A549 (cell line): ENCODE measurements at regions not wholly inside any gene's neighbourhood (a gene's known extent, or its start where the extent isn't known, plus 50 kb on each side); places are given as distances from the start of the nearest gene placed in this dataset.

ENCODE experiments used
- ATAC-seq, 2 experiments: fragments of 200-7000 bp in 1 of 2; fragments of >200 bp in 1 of 2; cut with Nextera tagmentation in 1 of 2; cut with Tn5 transposase in 1 of 2; 3 replicates each; pipeline versions ENCODE4 v1.8.0 to v1.9.1; 2018 to 2020; ENCODE audit warnings: mild to moderate bottlenecking in 1 of 2, moderate library complexity in 1 of 2
- CTCF ChIA-PET: fragments of 300-600 bp; sonication (Branson Sonifier 250); formaldehyde crosslinking; extraction: SDS; loops from one replicate; lab custom pipeline; 2021; ENCODE audit warnings: antibody characterized with exemption, inconsistent platforms; lab: Yijun Ruan, JAX
- POLR2A ChIA-PET: fragments of 350-600 bp; formaldehyde crosslinking; extraction: SDS; loops from one replicate; lab custom pipeline; 2021; ENCODE audit warnings: antibody characterized with exemption, inconsistent platforms; lab: Yijun Ruan, JAX
- DNase-seq, 2 experiments: peaks; one replicate each; pipeline versions ENCODE4 v3.0.0 to v3.0.0-alpha.2; 2011 to 2016; ENCODE audit warnings: low read depth in 1 of 2, low spot score in 1 of 2
- FAIRE-seq: peaks from 2 replicates; lab custom pipeline; 2011; peaks lifted over from hg19 to GRCh38; lab: Jason Lieb, UNC
- H3K27ac ChIP-seq, 2 experiments: fragments of >200 bp; sonication (Bioruptor Twin); formaldehyde crosslinking; 3 replicates each; pipeline ENCODE4 v1.5.1; 2016 to 2017
- H3K4me1 ChIP-seq: fragments of >200 bp; sonication (Bioruptor Twin); formaldehyde crosslinking; 3 replicates; pipeline ENCODE4 v1.6.1; 2016
- H3K4me2 ChIP-seq: fragments of >200 bp; sonication (Bioruptor Twin); formaldehyde crosslinking; 3 replicates; pipeline ENCODE4 v1.6.1; 2016
- H3K4me3 ChIP-seq: fragments of >200 bp; sonication (Bioruptor Twin); formaldehyde crosslinking; 3 replicates; pipeline ENCODE4 v1.5.1; 2016
- H3K9me3 ChIP-seq: fragments of >200 bp; sonication (Bioruptor Twin); formaldehyde crosslinking; 3 replicates; pipeline ENCODE4 v1.6.1; 2016
- ATOH8 ChIP-seq: fragments of 250-450 bp; sonication (Bioruptor Pico); IDR thresholded peaks from 2 replicates; pipeline ENCODE4 v1.5.0; 2020; ENCODE audit warnings: low read depth, mild to moderate bottlenecking, moderate library complexity
- BCL3 ChIP-seq: fragments of >200 bp; sonication (Bioruptor Twin); formaldehyde crosslinking; IDR thresholded peaks from 3 replicates; pipeline ENCODE4 v1.6.1; 2016
- CBX2 ChIP-seq: fragments of 200-600 bp; sonication (generic); IDR thresholded peaks from 2 replicates; pipeline ENCODE4 v1.6.1; 2016; ENCODE audit warnings: low read depth, mild to moderate bottlenecking, borderline replicate concordance
- CBX8 ChIP-seq: fragments of 200-600 bp; sonication (generic); IDR thresholded peaks from 2 replicates; pipeline ENCODE4 v1.6.1; 2016
- CHD2 ChIP-seq: fragments of 150-350 bp; IDR thresholded peaks from 2 replicates; pipeline ENCODE4 v1.6.1; 2014; ENCODE audit warnings: low read length; ENCODE audit not compliant: partially characterized antibody
- CTCF ChIP-seq: fragments of >200 bp; sonication (Bioruptor Twin); formaldehyde crosslinking; IDR thresholded peaks from 3 replicates; pipeline ENCODE4 v1.5.1; 2016
- EHF ChIP-seq: fragments of 250-450 bp; sonication (Bioruptor Pico); IDR thresholded peaks from 2 replicates; pipeline ENCODE4 v1.5.0; 2020; ENCODE audit warnings: mild to moderate bottlenecking
- EHMT2 ChIP-seq: fragments of 200-600 bp; sonication (generic); IDR thresholded peaks from 2 replicates; pipeline ENCODE4 v1.6.1; 2016; ENCODE audit warnings: antibody characterized with exemption, low read depth, mild to moderate bottlenecking, moderate library complexity
- ELK1 ChIP-seq: fragments of 150-350 bp; IDR thresholded peaks from 2 replicates; pipeline ENCODE4 v1.6.1; 2014; ENCODE audit warnings: low read depth, mild to moderate bottlenecking, low read length
- EP300 ChIP-seq, 2 experiments: fragments of >200 bp; sonication (Bioruptor Twin); formaldehyde crosslinking; IDR thresholded peaks; 2 replicates in 1 of 2; 3 replicates in 1 of 2; pipeline ENCODE4 v1.6.1; 2016 to 2017
- FOSB ChIP-seq: fragments of 250-450 bp; sonication (Bioruptor Pico); IDR thresholded peaks from 2 replicates; pipeline ENCODE4 v1.5.0; 2020; ENCODE audit warnings: mild to moderate bottlenecking, moderate library complexity
- FOXS1 ChIP-seq: fragments of 250-450 bp; sonication (Bioruptor Pico); IDR thresholded peaks from 2 replicates; pipeline ENCODE4 v1.5.0; 2020; ENCODE audit warnings: mild to moderate bottlenecking, moderate library complexity
- HES2 ChIP-seq: fragments of >200 bp; sonication (Bioruptor Twin); formaldehyde crosslinking; IDR thresholded peaks from 2 replicates; pipeline ENCODE4 v1.6.1; 2016
- HMGXB4 ChIP-seq: fragments of 250-450 bp; sonication (Bioruptor Pico); IDR thresholded peaks from 2 replicates; pipeline ENCODE4 v1.5.0; 2021; ENCODE audit warnings: mild to moderate bottlenecking, moderate library complexity, borderline replicate concordance
- JUNB ChIP-seq: fragments of >200 bp; sonication (Bioruptor Twin); formaldehyde crosslinking; IDR thresholded peaks from 2 replicates; pipeline ENCODE4 v1.6.1; 2016
- KDM5A ChIP-seq: fragments of 200-600 bp; sonication (generic); IDR thresholded peaks from 2 replicates; pipeline ENCODE4 v1.6.1; 2016; ENCODE audit warnings: antibody characterized with exemption, mild to moderate bottlenecking
- MAX ChIP-seq: IDR thresholded peaks from 2 replicates; pipeline ENCODE4 v1.6.1; 2012
- NPAS2 ChIP-seq: fragments of 250-450 bp; sonication (Bioruptor Pico); IDR thresholded peaks from 2 replicates; pipeline ENCODE4 v1.8.0; 2022; ENCODE audit warnings: mild to moderate bottlenecking, moderate library complexity, borderline replicate concordance
- POLR2A ChIP-seq: IDR thresholded peaks from 2 replicates; pipeline ENCODE4 v1.6.1; 2012; ENCODE audit warnings: mild to moderate bottlenecking, low read length
- TP53 ChIP-seq: fragments of 250-450 bp; sonication (Bioruptor Pico); IDR thresholded peaks from 2 replicates; pipeline ENCODE4 v1.5.0; 2021; ENCODE audit warnings: mild to moderate bottlenecking, moderate library complexity
- ZNF302 ChIP-seq: fragments of 250-450 bp; sonication (Bioruptor Pico); IDR thresholded peaks from 2 replicates; pipeline ENCODE4 v1.9.0; 2021; ENCODE audit warnings: inconsistent platforms, mild to moderate bottlenecking, moderate library complexity
- WGBS: methylation state at CpG from one replicate; pipeline ENCODE4 v1.1.6; 2017; ENCODE audit errors: missing lambda C conversion rate; 5-methylcytosine and 5-hydroxymethylcytosine counted together

- TF ChIP-seq HES2, result no peak
- H3K27ac ChIP-seq, result no peak overlapping the region
- CTCF ChIA-PET, result interaction anchor here (0.8 to 1.8 kb wide), 4 partner anchors 10 to 127 kb away, joined by 3 to 5 read pairs (median 3); no protein-coding TSS in a partner anchor
- WGBS, result 60% methylated on average over 8 of the region's 8 CpGs
- ATAC-seq (no peak), FAIRE-seq (no peak), DNase-seq (no peak)
- no peak overlapping the region for H3K4me3 ChIP-seq
- no peak overlapping the region for H3K4me2 ChIP-seq
- POLR2A ChIA-PET, result no interaction called here
- H3K9me3 ChIP-seq, result no peaks in the 10 kb centered on the region
- H3K4me1 ChIP-seq, result no peaks in the 10 kb centered on the region
Observed at GRCh38 chr5:168092209-168093185, 198.9 kb upstream of the WWC1 start.

GRCh38 chr5:168093200-168093910 lies 198.1 kb upstream of the WWC1 start:
- FAIRE-seq (no peak), DNase-seq (no peak), ATAC-seq (no peak)
- peaks cover 5% of the 10 kb centered on the region; the same call in 1 of the 3 replicates for H3K4me1 ChIP-seq
- no peak overlapping the region for H3K4me3 ChIP-seq
- H3K27ac ChIP-seq, result no peak overlapping the region
- no peak for TF ChIP-seq BCL3
- no peak for TF ChIP-seq EP300 (IDR thresholded peaks at IDR 0.05)
- TF ChIP-seq CBX8, result no peak
- TF ChIP-seq ATOH8 (CRISPR knock-in tag), result no peak
- no peak for TF ChIP-seq EHMT2
- no peak for TF ChIP-seq POLR2A
- no peak for TF ChIP-seq FOXS1 (CRISPR knock-in tag)
- TF ChIP-seq CHD2, result no peak
- TF ChIP-seq ELK1, result no peak
- no peak for TF ChIP-seq TP53 (CRISPR knock-in tag)
- no peak for TF ChIP-seq MAX
- TF ChIP-seq EHF (CRISPR knock-in tag), result no peak
- TF ChIP-seq ZNF302 (CRISPR knock-in tag), result no peak
- TF ChIP-seq KDM5A, result no peak
- no peaks in the 10 kb centered on the region for H3K9me3 ChIP-seq
- 39% methylated on average over 5 of the region's 5 CpGs for WGBS
- CTCF ChIA-PET, result interaction anchor here (1.0 to 1.9 kb wide), 4 partner anchors 15 to 126 kb away, joined by 3 to 8 read pairs (median 5); no protein-coding TSS in a partner anchor
- POLR2A ChIA-PET, result no interaction called here
- no peak overlapping the region for H3K4me2 ChIP-seq

- WGBS, result 0% methylated on average over 1 of the region's 1 CpG
- FAIRE-seq (no peak), DNase-seq (no peak), ATAC-seq (no peak)
- H3K4me2 ChIP-seq, result no peak overlapping the region
- no peak overlapping the region for H3K4me3 ChIP-seq
- H3K4me1 ChIP-seq, result peaks cover 5% of the 10 kb centered on the region; the same call in 1 of the 3 replicates
- H3K27ac ChIP-seq, result no peak overlapping the region
- CTCF ChIA-PET, result no interaction called here
- H3K9me3 ChIP-seq, result no peaks in the 10 kb centered on the region
- POLR2A ChIA-PET, result no interaction called here
- TF ChIP-seq HMGXB4 (CRISPR knock-in tag) (no peak), CBX2 (no peak), HES2 (no peak), NPAS2 (CRISPR knock-in tag) (no peak), JUNB (no peak), FOSB (CRISPR knock-in tag) (no peak), ELK1 (no peak), CTCF (no peak)
Observed at GRCh38 chr5:168096525-168096924, 194.9 kb upstream of the WWC1 start.
